GM10248 (cell line): ENCODE measurements at regions not wholly inside any gene's neighbourhood (a gene's known extent, or its start where the extent isn't known, plus 50 kb on each side); places are given as distances from the start of the nearest gene placed in this dataset.

Experiments
- CTCF ChIA-PET: fragments of 300-600 bp; sonication (Branson Sonifier 250); formaldehyde crosslinking; extraction: SDS; loops from one replicate; lab custom pipeline; 2021; ENCODE audit warnings: antibody characterized with exemption; lab: Yijun Ruan, JAX
- POLR2A ChIA-PET: fragments of 350-650 bp; sonication (Branson Sonifier 250); formaldehyde crosslinking; extraction: SDS; loops from one replicate; lab custom pipeline; 2020; ENCODE audit warnings: antibody characterized with exemption; lab: Yijun Ruan, JAX
- DNase-seq: peaks from one replicate; pipeline ENCODE4 v3.0.0; 2012; ENCODE audit errors: extremely low spot score
- TF ChIP-seq, protein P1 (sequence below): IDR thresholded peaks from 2 replicates; pipeline ENCODE4 v1.5.1; 2012; ENCODE audit warnings: mild to moderate bottlenecking, low read depth; ENCODE audit errors: extremely low read depth, missing control alignments, control extremely low read depth

DNA sequence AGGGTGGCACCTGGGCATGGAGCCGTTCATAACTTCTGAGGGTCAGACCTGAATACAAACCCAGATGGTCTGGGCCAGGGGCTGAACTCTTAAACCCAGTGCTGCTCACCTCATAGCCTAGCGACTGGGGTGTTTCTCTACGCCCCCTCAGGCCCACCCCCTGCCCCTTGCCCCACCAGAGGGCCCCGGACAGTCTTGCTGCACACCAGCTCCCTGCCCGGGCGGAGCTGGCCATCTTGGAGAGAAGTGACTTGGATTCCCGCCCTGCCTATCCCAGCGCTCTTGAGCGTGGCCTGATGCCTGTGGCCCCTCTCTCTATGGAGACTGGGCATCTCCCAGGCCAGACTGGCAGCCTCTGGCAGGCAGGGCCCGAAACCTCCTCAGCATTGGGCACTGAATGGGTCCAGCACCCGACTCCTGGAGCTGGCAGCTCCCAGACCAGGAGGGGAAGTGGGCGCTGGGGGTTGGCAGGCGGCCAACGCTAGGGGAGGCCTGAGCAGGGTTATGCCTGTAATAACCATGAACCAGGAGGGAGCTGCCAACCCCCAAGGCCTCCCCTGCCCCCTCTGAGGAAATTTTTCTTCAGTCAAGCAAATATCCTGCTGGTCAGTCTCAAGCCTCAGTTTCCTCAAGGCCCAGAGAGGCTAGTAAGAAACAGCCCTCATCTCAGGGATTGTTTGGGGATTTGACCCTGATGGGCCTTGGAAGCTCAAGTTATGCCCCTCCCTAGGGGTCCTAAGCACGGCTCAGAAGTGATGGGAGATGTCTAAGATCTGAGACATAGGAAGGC, 169.5 kb downstream of the VEGFA start:
- TF ChIP-seq, protein P1, sequence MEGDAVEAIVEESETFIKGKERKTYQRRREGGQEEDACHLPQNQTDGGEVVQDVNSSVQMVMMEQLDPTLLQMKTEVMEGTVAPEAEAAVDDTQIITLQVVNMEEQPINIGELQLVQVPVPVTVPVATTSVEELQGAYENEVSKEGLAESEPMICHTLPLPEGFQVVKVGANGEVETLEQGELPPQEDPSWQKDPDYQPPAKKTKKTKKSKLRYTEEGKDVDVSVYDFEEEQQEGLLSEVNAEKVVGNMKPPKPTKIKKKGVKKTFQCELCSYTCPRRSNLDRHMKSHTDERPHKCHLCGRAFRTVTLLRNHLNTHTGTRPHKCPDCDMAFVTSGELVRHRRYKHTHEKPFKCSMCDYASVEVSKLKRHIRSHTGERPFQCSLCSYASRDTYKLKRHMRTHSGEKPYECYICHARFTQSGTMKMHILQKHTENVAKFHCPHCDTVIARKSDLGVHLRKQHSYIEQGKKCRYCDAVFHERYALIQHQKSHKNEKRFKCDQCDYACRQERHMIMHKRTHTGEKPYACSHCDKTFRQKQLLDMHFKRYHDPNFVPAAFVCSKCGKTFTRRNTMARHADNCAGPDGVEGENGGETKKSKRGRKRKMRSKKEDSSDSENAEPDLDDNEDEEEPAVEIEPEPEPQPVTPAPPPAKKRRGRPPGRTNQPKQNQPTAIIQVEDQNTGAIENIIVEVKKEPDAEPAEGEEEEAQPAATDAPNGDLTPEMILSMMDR = no peak
- ChIA-PET POLR2A (no interaction called here), CTCF (interaction anchor here (0.8 to 1.7 kb wide), 3 partner anchors 9 to 171 kb away, joined by 3 to 5 read pairs (median 4); no protein-coding TSS in a partner anchor)
- no peak for DNase-seq

DNA sequence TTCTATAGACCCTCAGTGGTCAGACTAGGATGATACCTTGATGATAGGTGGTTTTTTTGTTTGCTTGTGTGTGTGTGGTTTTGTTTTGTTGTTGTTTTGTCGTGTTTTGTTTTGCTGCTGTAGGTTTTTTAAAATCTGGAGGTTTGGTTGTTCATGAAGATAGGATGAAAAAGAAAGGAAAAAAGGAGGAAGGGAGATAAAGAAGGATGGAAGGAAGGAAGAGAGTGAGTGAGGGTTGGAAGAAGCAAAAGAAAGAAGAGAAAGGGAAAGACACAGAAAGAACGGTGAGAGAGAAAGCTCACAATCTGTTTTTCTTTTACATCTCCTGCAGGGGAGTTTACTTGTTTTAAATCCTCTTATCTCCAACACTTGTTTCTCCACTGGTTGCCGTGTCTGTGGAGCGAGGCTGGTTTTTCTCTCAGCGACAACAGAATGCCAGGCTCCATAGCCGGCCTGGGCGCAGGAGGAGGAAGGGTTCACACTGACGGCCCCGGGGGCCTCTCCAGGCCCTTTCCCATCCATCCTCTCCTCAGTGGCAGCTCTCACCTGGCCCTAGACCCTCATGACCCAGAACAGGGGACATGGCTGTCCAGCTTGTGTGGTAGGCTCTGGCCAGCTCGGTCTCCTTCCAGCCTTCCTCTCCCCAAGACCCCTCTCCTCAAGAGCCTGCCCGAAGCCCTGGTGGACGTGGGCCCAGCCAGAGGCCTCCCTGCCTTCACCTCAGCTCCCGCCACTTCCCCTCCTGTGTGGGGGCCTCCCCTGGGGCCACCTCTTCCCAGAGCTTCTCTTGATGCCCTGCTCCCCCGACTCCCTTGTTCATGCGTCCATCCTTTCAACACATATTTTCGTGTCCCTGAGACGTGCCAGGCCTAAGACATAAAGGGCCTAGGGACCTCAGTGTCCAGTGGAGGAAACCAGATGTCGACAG, 168.4 kb downstream of the VEGFA start:
- no peak for DNase-seq
- ChIA-PET POLR2A (no interaction called here), CTCF (interaction anchor here (1.0 kb wide), 1 partner anchor 14 kb away, joined by 3 read pairs; no protein-coding TSS in a partner anchor)
- TF ChIP-seq, protein P1 = no peak

DNA sequence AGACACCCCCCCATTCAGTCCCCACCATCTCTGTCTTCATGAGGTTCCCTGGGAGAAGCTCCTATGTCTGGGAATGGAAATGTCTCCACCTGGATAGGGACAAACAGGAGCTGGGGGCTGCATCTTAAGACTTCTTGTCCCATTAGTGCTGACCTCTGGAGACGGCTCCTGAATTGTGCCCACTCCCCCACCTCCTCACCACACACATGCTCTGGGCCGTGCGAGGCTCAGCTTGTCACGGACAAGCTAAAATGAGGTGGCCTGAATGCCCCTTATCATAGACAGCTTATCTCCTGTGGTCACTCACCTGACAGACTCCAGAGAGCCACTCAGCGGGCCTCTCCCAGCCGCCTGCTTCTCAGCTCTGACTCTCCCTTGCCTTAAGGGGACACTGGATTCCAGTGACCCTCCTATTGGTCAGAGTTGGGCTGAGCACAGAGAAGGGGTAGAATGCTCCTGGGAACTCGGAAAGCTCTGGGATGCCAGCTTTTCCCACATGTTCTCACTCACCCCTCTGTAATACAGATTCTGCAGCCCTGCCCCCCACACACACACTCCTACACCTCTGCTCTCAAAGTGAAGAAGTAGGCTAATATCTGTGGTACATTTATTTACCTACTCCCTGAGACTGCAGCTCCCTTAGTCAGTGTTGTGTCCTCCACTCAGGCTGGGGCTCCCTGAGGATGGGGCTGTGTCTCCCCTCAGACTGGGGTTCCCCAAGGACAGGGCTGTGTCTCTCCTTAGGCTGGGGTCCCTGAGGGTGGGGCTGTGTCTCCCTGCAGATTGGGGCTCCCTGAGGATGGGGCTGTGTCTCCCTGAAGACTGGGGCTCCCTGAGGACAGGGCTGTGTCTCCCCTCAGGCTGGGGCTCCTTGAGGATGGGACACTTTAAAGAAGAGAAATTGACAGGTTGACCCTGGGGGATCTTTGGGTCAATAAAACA, 167.5 kb downstream of the VEGFA start:
- ChIA-PET CTCF (interaction anchor here (0.7 to 1.1 kb wide), 4 partner anchors 12 to 81 kb away, joined by 3 to 4 read pairs (median 3); no protein-coding TSS in a partner anchor), POLR2A (no interaction called here)
- no peak for DNase-seq
- TF ChIP-seq, protein P1 = no peak

DNA sequence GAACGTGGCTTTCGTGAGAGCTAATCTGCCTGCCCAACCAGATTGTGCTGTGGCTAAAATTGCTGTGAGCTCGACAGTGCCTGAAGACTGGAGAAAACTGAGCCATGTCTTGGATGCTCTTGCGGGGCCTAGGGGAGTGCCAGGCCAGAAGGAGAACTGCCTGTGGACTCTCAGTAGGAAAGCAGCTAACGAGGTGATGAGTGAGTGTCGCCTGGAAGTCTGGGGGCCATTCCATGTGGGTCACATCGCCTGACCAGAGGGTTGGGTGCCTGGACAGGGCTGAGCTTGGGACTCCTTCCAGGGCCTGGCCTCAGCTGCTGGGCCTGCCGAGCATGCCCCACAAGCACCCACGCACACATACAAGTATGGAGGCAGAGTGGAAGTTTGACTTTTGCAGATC, 166.5 kb downstream of the VEGFA start:
- CTCF ChIA-PET = interaction anchor here (0.9 to 1.3 kb wide), 3 partner anchors 12 to 80 kb away, joined by 3 to 4 read pairs (median 3); no protein-coding TSS in a partner anchor
- POLR2A ChIA-PET = no interaction called here
- DNase-seq = no peak
- TF ChIP-seq, protein P1 = no peak

DNA sequence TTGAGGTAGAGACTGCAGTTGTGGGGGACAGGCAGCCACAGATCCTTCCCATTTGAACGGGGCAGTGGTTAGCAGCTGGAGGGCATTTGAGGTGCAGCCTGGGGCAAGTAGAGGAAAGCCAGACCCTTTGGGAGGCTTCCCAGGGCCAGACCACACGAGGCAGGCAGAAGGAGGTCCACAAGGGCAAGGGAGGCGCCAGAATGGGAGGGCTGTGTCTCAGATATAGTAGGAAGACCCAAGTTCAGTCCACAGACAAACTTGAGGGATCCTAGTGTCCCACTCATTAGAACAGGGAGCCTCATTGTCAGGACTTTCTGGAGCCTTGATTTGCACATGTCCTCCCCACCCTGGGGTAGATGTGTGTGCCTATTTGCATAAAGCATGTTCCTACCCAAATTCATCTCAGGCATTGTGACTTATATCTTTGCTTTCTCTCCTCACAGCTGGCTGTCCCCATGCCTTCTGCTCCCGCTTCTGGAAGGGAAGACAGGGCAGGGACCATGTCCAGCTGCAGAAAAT, 166.0 kb downstream of the VEGFA start:
- CTCF ChIA-PET = interaction anchor here (1.3 kb wide), 1 partner anchor 11 kb away, joined by 3 read pairs; no protein-coding TSS in a partner anchor

More for the DNA sequence above, 166.0 kb downstream of the VEGFA start:
- no peak for DNase-seq
- TF ChIP-seq, protein P1 = no peak
- POLR2A ChIA-PET = no interaction called here
